GM23338 (cell line): ENCODE measurements at regions not wholly inside any gene's neighbourhood (a gene's known extent, or its start where the extent isn't known, plus 50 kb on each side); places are given as distances from the start of the nearest gene placed in this dataset.

Experiments
- ATAC-seq: fragments of 200-7000 bp; cut with Tn5 transposase; 3 replicates; pipeline ENCODE4 v1.9.1; 2020
- DNase-seq: peaks from one replicate; pipeline ENCODE4 v3.0.0-alpha.2; 2015; ENCODE audit warnings: low spot score
- H2AFZ ChIP-seq: fragments of 200-600 bp; sonication (generic); 2 replicates; pipeline ENCODE4 v1.8.0; 2016; ENCODE audit warnings: antibody characterized with exemption, mild to moderate bottlenecking, moderate library complexity
- H3F3A ChIP-seq: fragments of 200-600 bp; sonication (generic); replicated peaks from 2 replicates; pipeline ENCODE4 v1.8.0; 2017; ENCODE audit warnings: antibody characterized with exemption, mixed run types, low read depth
- H3K27ac ChIP-seq: fragments of 200-600 bp; sonication (generic); 2 replicates; pipeline ENCODE4 v1.6.1; 2016; ENCODE audit warnings: low read depth
- H3K27me3 ChIP-seq: fragments of 200-600 bp; sonication (generic); 2 replicates; pipeline ENCODE4 v1.8.0; 2016; ENCODE audit warnings: mild to moderate bottlenecking, mixed run types, moderate library complexity; ENCODE audit not compliant: insufficient read depth
- H3K36me3 ChIP-seq: fragments of 200-600 bp; sonication (generic); 2 replicates; pipeline ENCODE4 v1.8.0; 2016; ENCODE audit warnings: mild to moderate bottlenecking; ENCODE audit not compliant: insufficient read depth
- H3K4me1 ChIP-seq: fragments of 200-600 bp; sonication (generic); 2 replicates; pipeline ENCODE4 v1.8.0; 2016; ENCODE audit warnings: mild to moderate bottlenecking, moderate library complexity; ENCODE audit not compliant: insufficient read depth
- H3K4me2 ChIP-seq: fragments of 200-600 bp; sonication (generic); 2 replicates; pipeline ENCODE4 v1.7.1; 2017; ENCODE audit warnings: mixed run types
- H3K4me3 ChIP-seq: fragments of 200-600 bp; sonication (generic); 2 replicates; pipeline ENCODE4 v1.6.1; 2016; ENCODE audit warnings: mixed run types
- H3K79me2 ChIP-seq: fragments of 200-600 bp; sonication (generic); replicated peaks from 2 replicates; pipeline ENCODE4 v1.8.0; 2017; ENCODE audit warnings: mild to moderate bottlenecking; ENCODE audit not compliant: insufficient read depth
- H3K9me2 ChIP-seq: fragments of 200-600 bp; sonication (generic); 2 replicates; pipeline ENCODE4 v1.8.0; 2017; ENCODE audit not compliant: insufficient read depth
- H4K20me1 ChIP-seq: fragments of 200-600 bp; sonication (generic); replicated peaks from 2 replicates; pipeline ENCODE4 v1.8.0; 2017; ENCODE audit warnings: mild to moderate bottlenecking; ENCODE audit not compliant: insufficient read depth
- H3K27ac Mint-ChIP-seq: 2 replicates; pipeline ENCODE4 v1.8.0; 2020; ENCODE audit warnings: inconsistent platforms, mild to moderate bottlenecking, moderate library complexity, mixed read lengths
- H3K27me3 Mint-ChIP-seq: 3 replicates; pipeline ENCODE4 v1.8.0; 2022; ENCODE audit warnings: low read depth, mild to moderate bottlenecking, moderate library complexity, mixed read lengths, inconsistent platforms; ENCODE audit not compliant: insufficient read depth, poor library complexity
- H3K36me3 Mint-ChIP-seq: 3 replicates; pipeline ENCODE4 v1.8.0; 2021; ENCODE audit warnings: low read depth, mild to moderate bottlenecking, inconsistent platforms, moderate library complexity, mixed read lengths
- H3K4me1 Mint-ChIP-seq: 3 replicates; pipeline ENCODE4 v1.8.0; 2020; ENCODE audit warnings: mild to moderate bottlenecking, inconsistent platforms, mixed read lengths
- H3K4me3 Mint-ChIP-seq: 3 replicates; pipeline ENCODE4 v1.8.0; 2021; ENCODE audit warnings: moderate library complexity, mild to moderate bottlenecking, inconsistent platforms, mixed read lengths
- H3K9me3 Mint-ChIP-seq: 3 replicates; pipeline ENCODE4 v1.8.0; 2020; ENCODE audit warnings: moderate library complexity, mild to moderate bottlenecking, inconsistent platforms, mixed read lengths
- CREB1 ChIP-seq: fragments of 250-450 bp; sonication (Bioruptor Pico); IDR thresholded peaks from 2 replicates; pipeline ENCODE4 v1.5.0; 2020; ENCODE audit warnings: low read depth, mild to moderate bottlenecking, moderate library complexity
- EZH2 ChIP-seq: fragments of 200-600 bp; sonication (generic); IDR thresholded peaks from one replicate; pipeline ENCODE4 v1.8.0; 2017; ENCODE audit warnings: antibody characterized with exemption, mild to moderate bottlenecking, low read depth; ENCODE audit not compliant: unreplicated experiment
- EZH2phosphoT487 ChIP-seq: fragments of 200-600 bp; sonication (generic); IDR thresholded peaks from one replicate; pipeline ENCODE4 v1.8.1; 2018; ENCODE audit warnings: antibody characterized with exemption; ENCODE audit not compliant: unreplicated experiment
- JUNB ChIP-seq: IDR thresholded peaks from one replicate; pipeline ENCODE4 v1.6.1; 2016; ENCODE audit warnings: antibody characterized with exemption; ENCODE audit not compliant: unreplicated experiment
- NANOG ChIP-seq: IDR thresholded peaks from 2 replicates; pipeline ENCODE4 v1.6.1; 2016; ENCODE audit warnings: antibody characterized with exemption, borderline replicate concordance
- POLR2AphosphoS5 ChIP-seq: IDR thresholded peaks from 2 replicates; pipeline ENCODE4 v1.6.1; 2016; ENCODE audit warnings: antibody characterized with exemption, low read depth
- STAT1 ChIP-seq: IDR thresholded peaks from one replicate; pipeline ENCODE4 v1.6.1; 2016; ENCODE audit warnings: antibody characterized with exemption; ENCODE audit not compliant: unreplicated experiment
- ZNF114 ChIP-seq: fragments of 250-450 bp; sonication (Bioruptor Pico); IDR thresholded peaks from 2 replicates; pipeline ENCODE4 v1.5.0; 2020; ENCODE audit warnings: mild to moderate bottlenecking, moderate library complexity
- ZNF331 ChIP-seq: fragments of 250-450 bp; sonication (Bioruptor Pico); IDR thresholded peaks from 2 replicates; pipeline ENCODE4 v1.5.0; 2020; ENCODE audit warnings: low read depth, mild to moderate bottlenecking, moderate library complexity
- ZNF462 ChIP-seq: fragments of 250-450 bp; sonication (Bioruptor Pico); IDR thresholded peaks from 2 replicates; pipeline ENCODE4 v1.5.0; 2020; ENCODE audit warnings: mild to moderate bottlenecking, moderate library complexity
- TF ChIP-seq, protein P1 (sequence below): IDR thresholded peaks from 2 replicates; pipeline ENCODE4 v1.6.1; 2016; ENCODE audit warnings: antibody characterized with exemption
- TF ChIP-seq, protein P2 (sequence below), 2 experiments: fragments of 200-600 bp in 1 of 2; sonication (generic) in 1 of 2; conservative IDR thresholded peaks; 2 replicates each; pipeline versions ENCODE4 v1.5.1 to v1.6.1; 2016 to 2017; ENCODE audit warnings: antibody characterized with exemption in 2 of 2, low read depth in 2 of 2, mild to moderate bottlenecking in 2 of 2, moderate library complexity in 1 of 2
- TF ChIP-seq, protein P3 (sequence below): IDR thresholded peaks from one replicate; pipeline ENCODE4 v1.6.1; 2018; ENCODE audit warnings: antibody characterized with exemption; ENCODE audit not compliant: unreplicated experiment

GRCh38 chr5:125584140-125584520, 837.7 kb upstream of the ZNF608 start:
- no peak overlapping the region for H2AFZ ChIP-seq
- peaks cover 4% of the 10 kb centered on the region; the same call in 2 of the 3 replicates for H3K36me3 Mint-ChIP-seq
- peaks cover 8% of the 10 kb centered on the region for H3K9me2 ChIP-seq
- peaks cover 5% of the 10 kb centered on the region; the same call in 2 of the 3 replicates for H3K9me3 Mint-ChIP-seq
- no peaks in the 10 kb centered on the region for H3K27me3 ChIP-seq
- H3K4me2 ChIP-seq, result no peak overlapping the region
- TF ChIP-seq POLR2AphosphoS5 (no peak), ZNF114 (no peak), ZNF331 (CRISPR knock-in tag) (no peak), NANOG (no peak), STAT1 (no peak), EZH2phosphoT487 (no peak), ZNF462 (no peak), JUNB (no peak), EZH2 (no peak), CREB1 (CRISPR knock-in tag) (no peak)
- TF ChIP-seq, protein P1, sequence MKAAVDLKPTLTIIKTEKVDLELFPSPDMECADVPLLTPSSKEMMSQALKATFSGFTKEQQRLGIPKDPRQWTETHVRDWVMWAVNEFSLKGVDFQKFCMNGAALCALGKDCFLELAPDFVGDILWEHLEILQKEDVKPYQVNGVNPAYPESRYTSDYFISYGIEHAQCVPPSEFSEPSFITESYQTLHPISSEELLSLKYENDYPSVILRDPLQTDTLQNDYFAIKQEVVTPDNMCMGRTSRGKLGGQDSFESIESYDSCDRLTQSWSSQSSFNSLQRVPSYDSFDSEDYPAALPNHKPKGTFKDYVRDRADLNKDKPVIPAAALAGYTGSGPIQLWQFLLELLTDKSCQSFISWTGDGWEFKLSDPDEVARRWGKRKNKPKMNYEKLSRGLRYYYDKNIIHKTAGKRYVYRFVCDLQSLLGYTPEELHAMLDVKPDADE, result no peak
- TF ChIP-seq, protein P2, sequence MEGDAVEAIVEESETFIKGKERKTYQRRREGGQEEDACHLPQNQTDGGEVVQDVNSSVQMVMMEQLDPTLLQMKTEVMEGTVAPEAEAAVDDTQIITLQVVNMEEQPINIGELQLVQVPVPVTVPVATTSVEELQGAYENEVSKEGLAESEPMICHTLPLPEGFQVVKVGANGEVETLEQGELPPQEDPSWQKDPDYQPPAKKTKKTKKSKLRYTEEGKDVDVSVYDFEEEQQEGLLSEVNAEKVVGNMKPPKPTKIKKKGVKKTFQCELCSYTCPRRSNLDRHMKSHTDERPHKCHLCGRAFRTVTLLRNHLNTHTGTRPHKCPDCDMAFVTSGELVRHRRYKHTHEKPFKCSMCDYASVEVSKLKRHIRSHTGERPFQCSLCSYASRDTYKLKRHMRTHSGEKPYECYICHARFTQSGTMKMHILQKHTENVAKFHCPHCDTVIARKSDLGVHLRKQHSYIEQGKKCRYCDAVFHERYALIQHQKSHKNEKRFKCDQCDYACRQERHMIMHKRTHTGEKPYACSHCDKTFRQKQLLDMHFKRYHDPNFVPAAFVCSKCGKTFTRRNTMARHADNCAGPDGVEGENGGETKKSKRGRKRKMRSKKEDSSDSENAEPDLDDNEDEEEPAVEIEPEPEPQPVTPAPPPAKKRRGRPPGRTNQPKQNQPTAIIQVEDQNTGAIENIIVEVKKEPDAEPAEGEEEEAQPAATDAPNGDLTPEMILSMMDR (conservative IDR thresholded peaks at IDR 0.05; ENCODE audit: low read depth in 2 of 2), result no peak
- TF ChIP-seq, protein P3, sequence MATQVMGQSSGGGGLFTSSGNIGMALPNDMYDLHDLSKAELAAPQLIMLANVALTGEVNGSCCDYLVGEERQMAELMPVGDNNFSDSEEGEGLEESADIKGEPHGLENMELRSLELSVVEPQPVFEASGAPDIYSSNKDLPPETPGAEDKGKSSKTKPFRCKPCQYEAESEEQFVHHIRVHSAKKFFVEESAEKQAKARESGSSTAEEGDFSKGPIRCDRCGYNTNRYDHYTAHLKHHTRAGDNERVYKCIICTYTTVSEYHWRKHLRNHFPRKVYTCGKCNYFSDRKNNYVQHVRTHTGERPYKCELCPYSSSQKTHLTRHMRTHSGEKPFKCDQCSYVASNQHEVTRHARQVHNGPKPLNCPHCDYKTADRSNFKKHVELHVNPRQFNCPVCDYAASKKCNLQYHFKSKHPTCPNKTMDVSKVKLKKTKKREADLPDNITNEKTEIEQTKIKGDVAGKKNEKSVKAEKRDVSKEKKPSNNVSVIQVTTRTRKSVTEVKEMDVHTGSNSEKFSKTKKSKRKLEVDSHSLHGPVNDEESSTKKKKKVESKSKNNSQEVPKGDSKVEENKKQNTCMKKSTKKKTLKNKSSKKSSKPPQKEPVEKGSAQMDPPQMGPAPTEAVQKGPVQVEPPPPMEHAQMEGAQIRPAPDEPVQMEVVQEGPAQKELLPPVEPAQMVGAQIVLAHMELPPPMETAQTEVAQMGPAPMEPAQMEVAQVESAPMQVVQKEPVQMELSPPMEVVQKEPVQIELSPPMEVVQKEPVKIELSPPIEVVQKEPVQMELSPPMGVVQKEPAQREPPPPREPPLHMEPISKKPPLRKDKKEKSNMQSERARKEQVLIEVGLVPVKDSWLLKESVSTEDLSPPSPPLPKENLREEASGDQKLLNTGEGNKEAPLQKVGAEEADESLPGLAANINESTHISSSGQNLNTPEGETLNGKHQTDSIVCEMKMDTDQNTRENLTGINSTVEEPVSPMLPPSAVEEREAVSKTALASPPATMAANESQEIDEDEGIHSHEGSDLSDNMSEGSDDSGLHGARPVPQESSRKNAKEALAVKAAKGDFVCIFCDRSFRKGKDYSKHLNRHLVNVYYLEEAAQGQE, result no peak
- H3K27ac ChIP-seq, result no peak overlapping the region
- H3K4me3 Mint-ChIP-seq, result no peak overlapping the region
- H3K27ac Mint-ChIP-seq, result no peak overlapping the region
- no peaks in the 10 kb centered on the region for H3K79me2 ChIP-seq
- H3K36me3 ChIP-seq, result no peaks in the 10 kb centered on the region
- H4K20me1 ChIP-seq, result no peaks in the 10 kb centered on the region
- DNase-seq (no peak), ATAC-seq (no peak)
- peaks cover 2% of the 10 kb centered on the region for H3K27me3 Mint-ChIP-seq
- H3K4me1 Mint-ChIP-seq, result peaks cover 3% of the 10 kb centered on the region; the same call in 2 of the 3 replicates
- H3K4me3 ChIP-seq, result no peak overlapping the region
- H3F3A ChIP-seq, result no peaks in the 10 kb centered on the region
- H3K4me1 ChIP-seq, result 0 out of 2 replicates have a peak, but pooled peaks cover 5% of the 10 kb centered on the region
